ENCODE measurements at regions not wholly inside any gene's neighbourhood (a gene's known extent, or its start where the extent isn't known, plus 50 kb on each side); places are given as distances from the start of the nearest gene placed in this dataset.

DNA sequence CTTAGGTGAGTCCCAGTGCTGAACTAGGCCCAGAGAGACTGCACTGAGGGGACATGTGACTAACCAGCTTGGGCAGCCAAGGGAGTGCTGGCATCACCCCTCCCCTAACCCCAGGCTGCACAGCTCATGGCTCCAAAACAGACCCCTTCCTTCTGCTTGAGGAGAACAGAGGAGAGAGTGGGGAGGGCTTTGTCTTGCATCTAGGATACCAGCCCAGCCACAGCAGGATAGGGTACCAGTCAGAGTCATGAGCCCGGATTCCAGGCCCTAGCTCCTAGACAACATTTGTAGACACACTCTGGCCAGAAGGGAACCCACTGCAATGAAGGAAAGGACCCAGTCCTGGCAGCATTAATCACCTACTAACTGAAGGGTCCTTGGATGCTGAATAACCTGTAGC, 49.9 kb upstream of the PLSCR4 start:
- TF ChIP-seq, protein P1, sequence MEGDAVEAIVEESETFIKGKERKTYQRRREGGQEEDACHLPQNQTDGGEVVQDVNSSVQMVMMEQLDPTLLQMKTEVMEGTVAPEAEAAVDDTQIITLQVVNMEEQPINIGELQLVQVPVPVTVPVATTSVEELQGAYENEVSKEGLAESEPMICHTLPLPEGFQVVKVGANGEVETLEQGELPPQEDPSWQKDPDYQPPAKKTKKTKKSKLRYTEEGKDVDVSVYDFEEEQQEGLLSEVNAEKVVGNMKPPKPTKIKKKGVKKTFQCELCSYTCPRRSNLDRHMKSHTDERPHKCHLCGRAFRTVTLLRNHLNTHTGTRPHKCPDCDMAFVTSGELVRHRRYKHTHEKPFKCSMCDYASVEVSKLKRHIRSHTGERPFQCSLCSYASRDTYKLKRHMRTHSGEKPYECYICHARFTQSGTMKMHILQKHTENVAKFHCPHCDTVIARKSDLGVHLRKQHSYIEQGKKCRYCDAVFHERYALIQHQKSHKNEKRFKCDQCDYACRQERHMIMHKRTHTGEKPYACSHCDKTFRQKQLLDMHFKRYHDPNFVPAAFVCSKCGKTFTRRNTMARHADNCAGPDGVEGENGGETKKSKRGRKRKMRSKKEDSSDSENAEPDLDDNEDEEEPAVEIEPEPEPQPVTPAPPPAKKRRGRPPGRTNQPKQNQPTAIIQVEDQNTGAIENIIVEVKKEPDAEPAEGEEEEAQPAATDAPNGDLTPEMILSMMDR (IDR thresholded peaks at IDR 0.05 in 2 of 3, conservative IDR thresholded peaks at IDR 0.05 in 1 of 3; ENCODE audit: borderline replicate concordance in 1 of 3, insufficient read depth in 1 of 3, low read depth in 2 of 3, low read length in 2 of 3): no peak
- TF ChIP-seq RAD21 (IDR thresholded peaks at IDR 0.05; ENCODE audit: low read depth) (no peak), POLR2A (IDR thresholded peaks at IDR 0.05; ENCODE audit: borderline replicate concordance, extremely low read depth, insufficient read depth, insufficient read length) (no peak), FOSL1 (IDR thresholded peaks at IDR 0.05; ENCODE audit: low read depth) (no peak), TCF7L2 (IDR thresholded peaks at IDR 0.05; ENCODE audit: borderline replicate concordance, extremely low read depth, insufficient read depth, insufficient read length) (no peak), EGR1 (IDR thresholded peaks at IDR 0.05; ENCODE audit: low read depth) (no peak), CEBPB (IDR thresholded peaks at IDR 0.05; ENCODE audit: low read depth) (no peak), EZH2phosphoT487 (IDR thresholded peaks at IDR 0.05; ENCODE audit: borderline replicate concordance) (no peak), SP1 (IDR thresholded peaks at IDR 0.05; ENCODE audit: low read depth) (no peak), POLR2AphosphoS5 (IDR thresholded peaks at IDR 0.05; ENCODE audit: low read depth, low read length) (no peak), EZH2 (IDR thresholded peaks at IDR 0.05) (no peak)
- TF ChIP-seq, protein P2, sequence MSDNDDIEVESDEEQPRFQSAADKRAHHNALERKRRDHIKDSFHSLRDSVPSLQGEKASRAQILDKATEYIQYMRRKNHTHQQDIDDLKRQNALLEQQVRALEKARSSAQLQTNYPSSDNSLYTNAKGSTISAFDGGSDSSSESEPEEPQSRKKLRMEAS (IDR thresholded peaks at IDR 0.05): no peak
- TF ChIP-seq, protein P3, sequence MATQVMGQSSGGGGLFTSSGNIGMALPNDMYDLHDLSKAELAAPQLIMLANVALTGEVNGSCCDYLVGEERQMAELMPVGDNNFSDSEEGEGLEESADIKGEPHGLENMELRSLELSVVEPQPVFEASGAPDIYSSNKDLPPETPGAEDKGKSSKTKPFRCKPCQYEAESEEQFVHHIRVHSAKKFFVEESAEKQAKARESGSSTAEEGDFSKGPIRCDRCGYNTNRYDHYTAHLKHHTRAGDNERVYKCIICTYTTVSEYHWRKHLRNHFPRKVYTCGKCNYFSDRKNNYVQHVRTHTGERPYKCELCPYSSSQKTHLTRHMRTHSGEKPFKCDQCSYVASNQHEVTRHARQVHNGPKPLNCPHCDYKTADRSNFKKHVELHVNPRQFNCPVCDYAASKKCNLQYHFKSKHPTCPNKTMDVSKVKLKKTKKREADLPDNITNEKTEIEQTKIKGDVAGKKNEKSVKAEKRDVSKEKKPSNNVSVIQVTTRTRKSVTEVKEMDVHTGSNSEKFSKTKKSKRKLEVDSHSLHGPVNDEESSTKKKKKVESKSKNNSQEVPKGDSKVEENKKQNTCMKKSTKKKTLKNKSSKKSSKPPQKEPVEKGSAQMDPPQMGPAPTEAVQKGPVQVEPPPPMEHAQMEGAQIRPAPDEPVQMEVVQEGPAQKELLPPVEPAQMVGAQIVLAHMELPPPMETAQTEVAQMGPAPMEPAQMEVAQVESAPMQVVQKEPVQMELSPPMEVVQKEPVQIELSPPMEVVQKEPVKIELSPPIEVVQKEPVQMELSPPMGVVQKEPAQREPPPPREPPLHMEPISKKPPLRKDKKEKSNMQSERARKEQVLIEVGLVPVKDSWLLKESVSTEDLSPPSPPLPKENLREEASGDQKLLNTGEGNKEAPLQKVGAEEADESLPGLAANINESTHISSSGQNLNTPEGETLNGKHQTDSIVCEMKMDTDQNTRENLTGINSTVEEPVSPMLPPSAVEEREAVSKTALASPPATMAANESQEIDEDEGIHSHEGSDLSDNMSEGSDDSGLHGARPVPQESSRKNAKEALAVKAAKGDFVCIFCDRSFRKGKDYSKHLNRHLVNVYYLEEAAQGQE (IDR thresholded peaks at IDR 0.05; ENCODE audit: low read depth): no peak

All from HCT116 (cell line).